ENCODE measurements at regions not wholly inside any gene's neighbourhood (a gene's known extent, or its start where the extent isn't known, plus 50 kb on each side); places are given as distances from the start of the nearest gene placed in this dataset.

- H3K4me3 ChIP-seq (ENCODE audit: low read depth, low read length) = no peak overlapping the region
- TF ChIP-seq CTCF (IDR thresholded peaks at IDR 0.05; ENCODE audit: borderline replicate concordance, insufficient read depth, low read depth, low read length) = no peak
Observed at GRCh38 chr20:50242548-50242862, 51.9 kb downstream of the CEBPB start.

- TF ChIP-seq CTCF (IDR thresholded peaks at IDR 0.05; ENCODE audit: borderline replicate concordance, insufficient read depth, low read depth, low read length) = no peak
- no peak overlapping the region for H3K4me3 ChIP-seq (ENCODE audit: low read depth, low read length)
Observed at GRCh38 chr20:50242863-50243609, 52.4 kb downstream of the CEBPB start.

- TF ChIP-seq CTCF (IDR thresholded peaks at IDR 0.05; ENCODE audit: borderline replicate concordance, insufficient read depth, low read depth, low read length) = no peak
- no peak overlapping the region for H3K4me3 ChIP-seq (ENCODE audit: low read depth, low read length)
Observed at GRCh38 chr20:50243610-50244351, 53.2 kb downstream of the CEBPB start.

- no peak for TF ChIP-seq CTCF (IDR thresholded peaks at IDR 0.05; ENCODE audit: borderline replicate concordance, insufficient read depth, low read depth, low read length)
- H3K4me3 ChIP-seq (ENCODE audit: low read depth, low read length) = no peak overlapping the region
Observed at GRCh38 chr20:50244352-50245149, 53.9 kb downstream of the CEBPB start.

GRCh38 chr20:50245498-50246366, 55.1 kb downstream of the CEBPB start:
- TF ChIP-seq CTCF (IDR thresholded peaks at IDR 0.05; ENCODE audit: borderline replicate concordance, insufficient read depth, low read depth, low read length) = no peak
- H3K4me3 ChIP-seq (ENCODE audit: low read depth, low read length) = no peak overlapping the region

- no peak overlapping the region for H3K4me3 ChIP-seq (ENCODE audit: low read depth, low read length)
- TF ChIP-seq CTCF (IDR thresholded peaks at IDR 0.05; ENCODE audit: borderline replicate concordance, insufficient read depth, low read depth, low read length) = no peak
Observed at GRCh38 chr20:50246367-50247195, 56.0 kb downstream of the CEBPB start.

All from GM12875 (cell line).